Posterior cingulate gyrus (tissue), 11 donors: ENCODE measurements at regions not wholly inside any gene's neighbourhood (a gene's known extent, or its start where the extent isn't known, plus 50 kb on each side); places are given as distances from the start of the nearest gene placed in this dataset.

Experiments used
- DNase-seq, 10 donors: peaks; one replicate each; pipeline versions ENCODE4 v3.0.0 to v3.0.0-alpha.2; 2020 to 2021; ENCODE audit warnings: mixed read lengths in 3 of 10
- intact Hi-C: fragments of 100-400 bp; cut with DNase I; formaldehyde crosslinking; loops from one replicate; pipeline ENCODE4 v1.15.1; 2023

GRCh38 chr1:29586991-29587745, 350.8 kb downstream of the PTPRU start:
- intact Hi-C loops = no loop called here
- DNase-seq = no peak

- intact Hi-C loops = no loop called here
- DNase-seq = no peak
Observed at GRCh38 chr1:29586215-29586614, 349.9 kb downstream of the PTPRU start.

- intact Hi-C loops = no loop called here
- DNase-seq = no peak
Observed at GRCh38 chr1:29585656-29586055, 349.3 kb downstream of the PTPRU start.

GRCh38 chr1:29585201-29585600, 348.9 kb downstream of the PTPRU start:
- intact Hi-C loops = no loop called here
- no peak for DNase-seq

GRCh38 chr1:29584776-29585175, 348.5 kb downstream of the PTPRU start:
- no peak for DNase-seq
- intact Hi-C loops = no loop called here

- intact Hi-C loops = no loop called here
- DNase-seq = no peak
Observed at GRCh38 chr1:29584362-29584761, 348.0 kb downstream of the PTPRU start.

- intact Hi-C loops = no loop called here
Observed at GRCh38 chr1:29583727-29584126, 347.4 kb downstream of the PTPRU start.

GRCh38 chr1:29581256-29581655, 344.9 kb downstream of the PTPRU start:
- no peak for DNase-seq
- intact Hi-C loops = no loop called here

More at GRCh38 chr1:29583727-29584126, 347.4 kb downstream of the PTPRU start:
- no peak for DNase-seq

GRCh38 chr1:29579821-29580425, 343.6 kb downstream of the PTPRU start:
- intact Hi-C loops = no loop called here
- DNase-seq = no peak

- intact Hi-C loops = no loop called here
- DNase-seq = peak in 1 of 10 donors; percentile 31
Observed at GRCh38 chr1:29577512-29577911, 341.2 kb downstream of the PTPRU start.

- intact Hi-C loops = no loop called here
- DNase-seq = peak in 1 of 10 donors; percentile 27
Observed at GRCh38 chr1:29576510-29576909, 340.2 kb downstream of the PTPRU start.

- DNase-seq = no peak
- intact Hi-C loops = no loop called here
Observed at GRCh38 chr1:29575826-29576225, 339.5 kb downstream of the PTPRU start.

GRCh38 chr1:29575277-29575676, 339.0 kb downstream of the PTPRU start:
- DNase-seq = peak in 1 of 10 donors; percentile 66
- intact Hi-C loops = no loop called here

GRCh38 chr1:29574871-29575270, 338.5 kb downstream of the PTPRU start:
- no peak for DNase-seq
- intact Hi-C loops = no loop called here

- intact Hi-C loops = no loop called here
Observed at GRCh38 chr1:29569971-29570634, 333.8 kb downstream of the PTPRU start.

GRCh38 chr1:29567257-29567656, 330.9 kb downstream of the PTPRU start:
- DNase-seq = no peak
- intact Hi-C loops = no loop called here

More at GRCh38 chr1:29569971-29570634, 333.8 kb downstream of the PTPRU start:
- peak in 2 of 10 donors; percentile 2 to 50 for DNase-seq

- no peak for DNase-seq
- intact Hi-C loops = no loop called here
Observed at GRCh38 chr1:29565490-29565889, 329.2 kb downstream of the PTPRU start.

- intact Hi-C loops = no loop called here
- no peak for DNase-seq
Observed at GRCh38 chr1:29563571-29563970, 327.2 kb downstream of the PTPRU start.

GRCh38 chr1:29563092-29563491, 326.8 kb downstream of the PTPRU start:
- DNase-seq = no peak
- intact Hi-C loops = no loop called here

GRCh38 chr1:29559056-29559455, 322.7 kb downstream of the PTPRU start:
- DNase-seq = peak in 1 of 10 donors; percentile 20
- intact Hi-C loops = no loop called here
